GM12878 (cell line): ENCODE measurements at regions not wholly inside any gene's neighbourhood (a gene's known extent, or its start where the extent isn't known, plus 50 kb on each side); places are given as distances from the start of the nearest gene placed in this dataset.

ENCODE experiments used
- BHLHE40 ChIP-seq, 2 experiments: fragments of 450-650 bp in 1 of 2; IDR thresholded peaks; 2 replicates each; pipeline ENCODE4 v1.6.1; 2011 to 2017; ENCODE audit warnings: low read depth in 2 of 2, borderline replicate concordance in 1 of 2, improper control_type of control experiment in 1 of 2, low read length in 1 of 2, mild to moderate bottlenecking in 1 of 2
- ETV6 ChIP-seq, 2 experiments: fragments of 450-650 bp in 1 of 2; IDR thresholded peaks in 1 of 2; conservative IDR thresholded peaks in 1 of 2; 2 replicates each; pipeline ENCODE4 v1.6.1; 2014; ENCODE audit warnings: antibody characterized with exemption in 1 of 2, borderline replicate concordance in 1 of 2, low read depth in 1 of 2, mild to moderate bottlenecking in 1 of 2, moderate library complexity in 1 of 2
- POLR2AphosphoS5 ChIP-seq: IDR thresholded peaks from 2 replicates; pipeline ENCODE4 v1.6.1; 2011; ENCODE audit warnings: mild to moderate bottlenecking, low read length, inconsistent platforms
- RFX5 ChIP-seq: IDR thresholded peaks from 2 replicates; pipeline ENCODE4 v1.6.1; 2011; ENCODE audit warnings: low read depth, low read length, improper control_type of control experiment
- SIN3A ChIP-seq: IDR thresholded peaks from 2 replicates; pipeline ENCODE4 v1.6.1; 2012; ENCODE audit warnings: low read depth, low read length, improper control_type of control experiment
- ZBTB33 ChIP-seq: fragments of 450-650 bp; IDR thresholded peaks from 2 replicates; pipeline ENCODE4 v1.6.1; 2017; ENCODE audit warnings: mild to moderate bottlenecking
- ZNF384 ChIP-seq: IDR thresholded peaks from 2 replicates; pipeline ENCODE4 v1.6.1; 2012; ENCODE audit warnings: low read depth, mild to moderate bottlenecking, low read length, improper control_type of control experiment, borderline replicate concordance
- TF ChIP-seq, protein P1 (sequence below), 3 experiments: IDR thresholded peaks in 2 of 3; conservative IDR thresholded peaks in 1 of 3; 2 replicates each; pipeline ENCODE4 v1.5.1; 2011; ENCODE audit warnings: low read depth in 3 of 3, low read length in 3 of 3, mild to moderate bottlenecking in 3 of 3, control low read depth in 2 of 3, moderate library complexity in 2 of 3, inconsistent platforms in 1 of 3, mixed read lengths in 1 of 3; ENCODE audit not compliant: control insufficient read depth in 2 of 3, insufficient read depth in 1 of 3; ENCODE audit errors: extremely low read depth in 1 of 3

- TF ChIP-seq SIN3A (no peak), BHLHE40 (IDR thresholded peaks at IDR 0.05; ENCODE audit: borderline replicate concordance in 1 of 2, low read depth in 2 of 2, low read length in 1 of 2) (no peak), RFX5 (no peak), ETV6 (conservative IDR thresholded peaks at IDR 0.05 in 1 of 2, IDR thresholded peaks at IDR 0.05 in 1 of 2; ENCODE audit: borderline replicate concordance in 1 of 2, low read depth in 1 of 2) (no peak), POLR2AphosphoS5 (no peak), ZBTB33 (no peak), ZNF384 (no peak)
- TF ChIP-seq, protein P1, sequence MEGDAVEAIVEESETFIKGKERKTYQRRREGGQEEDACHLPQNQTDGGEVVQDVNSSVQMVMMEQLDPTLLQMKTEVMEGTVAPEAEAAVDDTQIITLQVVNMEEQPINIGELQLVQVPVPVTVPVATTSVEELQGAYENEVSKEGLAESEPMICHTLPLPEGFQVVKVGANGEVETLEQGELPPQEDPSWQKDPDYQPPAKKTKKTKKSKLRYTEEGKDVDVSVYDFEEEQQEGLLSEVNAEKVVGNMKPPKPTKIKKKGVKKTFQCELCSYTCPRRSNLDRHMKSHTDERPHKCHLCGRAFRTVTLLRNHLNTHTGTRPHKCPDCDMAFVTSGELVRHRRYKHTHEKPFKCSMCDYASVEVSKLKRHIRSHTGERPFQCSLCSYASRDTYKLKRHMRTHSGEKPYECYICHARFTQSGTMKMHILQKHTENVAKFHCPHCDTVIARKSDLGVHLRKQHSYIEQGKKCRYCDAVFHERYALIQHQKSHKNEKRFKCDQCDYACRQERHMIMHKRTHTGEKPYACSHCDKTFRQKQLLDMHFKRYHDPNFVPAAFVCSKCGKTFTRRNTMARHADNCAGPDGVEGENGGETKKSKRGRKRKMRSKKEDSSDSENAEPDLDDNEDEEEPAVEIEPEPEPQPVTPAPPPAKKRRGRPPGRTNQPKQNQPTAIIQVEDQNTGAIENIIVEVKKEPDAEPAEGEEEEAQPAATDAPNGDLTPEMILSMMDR (IDR thresholded peaks at IDR 0.05 in 2 of 3, conservative IDR thresholded peaks at IDR 0.05 in 1 of 3; ENCODE audit: control insufficient read depth in 2 of 3, extremely low read depth in 1 of 3, insufficient read depth in 1 of 3, low read depth in 3 of 3, low read length in 3 of 3) = no peak
Measured at GRCh38 chr20:51216850-51217249, 193.9 kb upstream of the KCNG1 start.
